Lower leg skin (tissue), 4 donors: ENCODE measurements at regions not wholly inside any gene's neighbourhood (a gene's known extent, or its start where the extent isn't known, plus 50 kb on each side); places are given as distances from the start of the nearest gene placed in this dataset.
"Not testable (repeated sequence)": the region's sequence is repeated elsewhere in the genome, so short reads cannot be mapped to it uniquely, and the experiment has no call there.

Experiments used
- DNase-seq, 2 donors: peaks; one replicate each; pipeline ENCODE4 v3.0.0-alpha.2; 2019; ENCODE audit warnings: low spot score in 2 of 2
- H3K4me3 ChIP-seq: fragments of 200-600 bp; sonication (generic); 2 replicates; pipeline ENCODE4 v1.5.1; 2017; ENCODE audit warnings: mild to moderate bottlenecking, low read depth; ENCODE audit not compliant: poor library complexity, severe bottlenecking
- CTCF ChIP-seq, 3 donors: fragments of 450-650 bp; IDR thresholded peaks; one replicate each; pipeline ENCODE4 v1.5.1; 2016; ENCODE audit warnings: antibody characterized with exemption in 3 of 3, mild to moderate bottlenecking in 3 of 3, moderate library complexity in 2 of 3
- POLR2A ChIP-seq, 2 donors: fragments of 450-650 bp; IDR thresholded peaks; one replicate each; pipeline ENCODE4 v1.6.1; 2016 to 2017; ENCODE audit warnings: antibody characterized with exemption in 2 of 2, mild to moderate bottlenecking in 1 of 2, moderate library complexity in 1 of 2
- WGBS, 2 donors: methylation state at CpG; one replicate each; pipeline ENCODE4 v1.1.5; 2018; 5-methylcytosine and 5-hydroxymethylcytosine counted together
- intact Hi-C: fragments of 100-400 bp; cut with DNase I; formaldehyde crosslinking; loops from one replicate; pipeline ENCODE4 v1.15.0; 2023; ENCODE audit warnings: low total_unique reads
- microRNA counts, 2 donors: library from miRNA; unstranded; fragments of <30 nt; microRNA quantifications; one replicate each; lab custom pipeline; 2016
- microRNA-seq, 2 donors: library from miRNA; unstranded; fragments of <30 nt; microRNA quantifications; one replicate each; pipeline ENCODE4, GENCODE V29; 2016; ENCODE audit warnings: borderline replicate concordance in 2 of 2, borderline number of aligned reads in 1 of 2

GRCh38 chr20:25761596-25761995, 64.9 kb upstream of the ZNF337 start:
- intact Hi-C loops = no loop called here
- H3K4me3 ChIP-seq = no peak overlapping the region
- TF ChIP-seq POLR2A (IDR thresholded peaks at IDR 0.05) (no peak), CTCF (IDR thresholded peaks at IDR 0.05) (peak in 1 of 3 donors; percentile 23)
- DNase-seq = no peak

GRCh38 chr20:25761046-25761445, 64.4 kb upstream of the ZNF337 start:
- H3K4me3 ChIP-seq, intact Hi-C loops: not testable (repeated sequence)
- peak in 1 of 2 donors; percentile 75 for DNase-seq
- WGBS, 2 donors = 77 to 81% methylated on average over 2 of the region's 2 CpGs

GRCh38 chr20:25750765-25751696, 54.4 kb upstream of the ZNF337 start:
- intact Hi-C loops = no loop called here
- WGBS, 2 donors = 46 to 61% methylated on average over 36 of the region's 36 CpGs
- no peak for TF ChIP-seq CTCF (IDR thresholded peaks at IDR 0.05)
- no peak for TF ChIP-seq POLR2A (IDR thresholded peaks at IDR 0.05)
- peak in 1 of 2 donors; percentile 84 for DNase-seq
- H3K4me3 ChIP-seq = no peak overlapping the region

GRCh38 chr20:25750220-25750764, 53.6 kb upstream of the ZNF337 start:
- TF ChIP-seq CTCF (IDR thresholded peaks at IDR 0.05) (no peak), POLR2A (IDR thresholded peaks at IDR 0.05) (no peak)
- DNase-seq = peak in 1 of 2 donors; percentile 50
- intact Hi-C loops = no loop called here
- H3K4me3 ChIP-seq = no peak overlapping the region
- 83 to 92% methylated on average over 9 of the region's 9 CpGs for WGBS, 2 donors

- 86% methylated on average over 4 of the region's 4 CpGs for WGBS, 2 donors
- no peak for DNase-seq
- TF ChIP-seq CTCF (IDR thresholded peaks at IDR 0.05) = no peak
- TF ChIP-seq POLR2A (IDR thresholded peaks at IDR 0.05) = no peak
- intact Hi-C loops = no loop called here
- no peak overlapping the region for H3K4me3 ChIP-seq
These were observed 53.0 kb upstream of the ZNF337 start for GRCh38 chr20:25749649-25750048.

MicroRNAs in the stretch of these regions (microRNA counts, 767-probe panel; counts per million panel counts)
- microRNA hsa-miR-663a (lab: Ali Mortazavi, UCI) = 0 to 358 counts per million in 2 donors

Small RNAs in the stretch of these regions (microRNA-seq; reads per million reads assigned to microRNA genes)
- 0 reads per million in 2 donors for gene MIR663A
